ENCODE measurements at regions not wholly inside any gene's neighbourhood (a gene's known extent, or its start where the extent isn't known, plus 50 kb on each side); places are given as distances from the start of the nearest gene placed in this dataset.

GRCh38 chr19:29889702-29890101 lies 52.3 kb upstream of the URI1 start:
- TF ChIP-seq, protein P1, sequence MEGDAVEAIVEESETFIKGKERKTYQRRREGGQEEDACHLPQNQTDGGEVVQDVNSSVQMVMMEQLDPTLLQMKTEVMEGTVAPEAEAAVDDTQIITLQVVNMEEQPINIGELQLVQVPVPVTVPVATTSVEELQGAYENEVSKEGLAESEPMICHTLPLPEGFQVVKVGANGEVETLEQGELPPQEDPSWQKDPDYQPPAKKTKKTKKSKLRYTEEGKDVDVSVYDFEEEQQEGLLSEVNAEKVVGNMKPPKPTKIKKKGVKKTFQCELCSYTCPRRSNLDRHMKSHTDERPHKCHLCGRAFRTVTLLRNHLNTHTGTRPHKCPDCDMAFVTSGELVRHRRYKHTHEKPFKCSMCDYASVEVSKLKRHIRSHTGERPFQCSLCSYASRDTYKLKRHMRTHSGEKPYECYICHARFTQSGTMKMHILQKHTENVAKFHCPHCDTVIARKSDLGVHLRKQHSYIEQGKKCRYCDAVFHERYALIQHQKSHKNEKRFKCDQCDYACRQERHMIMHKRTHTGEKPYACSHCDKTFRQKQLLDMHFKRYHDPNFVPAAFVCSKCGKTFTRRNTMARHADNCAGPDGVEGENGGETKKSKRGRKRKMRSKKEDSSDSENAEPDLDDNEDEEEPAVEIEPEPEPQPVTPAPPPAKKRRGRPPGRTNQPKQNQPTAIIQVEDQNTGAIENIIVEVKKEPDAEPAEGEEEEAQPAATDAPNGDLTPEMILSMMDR (IDR thresholded peaks at IDR 0.05; ENCODE audit: borderline replicate concordance, insufficient read depth, low read depth, low read length): no peak
- H3K4me3 ChIP-seq (ENCODE audit: low read depth, low read length): no peak overlapping the region

GRCh38 chr19:29890392-29890791 lies 51.6 kb upstream of the URI1 start:
- H3K4me3 ChIP-seq (ENCODE audit: low read depth, low read length): no peak overlapping the region
- TF ChIP-seq, protein P1 (IDR thresholded peaks at IDR 0.05; ENCODE audit: borderline replicate concordance, insufficient read depth, low read depth, low read length): no peak

All from GM12875 (cell line).